Fibroblast of the aortic adventitia (primary cell): ENCODE measurements at regions not wholly inside any gene's neighbourhood (a gene's known extent, or its start where the extent isn't known, plus 50 kb on each side); places are given as distances from the start of the nearest gene placed in this dataset.
"Not testable (repeated sequence)": the region's sequence is repeated elsewhere in the genome, so short reads cannot be mapped to it uniquely, and the experiment has no call there.

Experiments
- DNase-seq: peaks from one replicate; pipeline ENCODE4 v3.0.0-alpha.2; 2010; ENCODE audit warnings: low read depth
- H3K4me3 ChIP-seq: 2 replicates; pipeline ENCODE4 v1.5.1; 2011; ENCODE audit warnings: low read depth, mild to moderate bottlenecking, control low read depth, low read length, moderate library complexity
- CTCF ChIP-seq: IDR thresholded peaks from 2 replicates; pipeline ENCODE4 v1.5.1; 2011; ENCODE audit warnings: mild to moderate bottlenecking, low read length, control low read depth, inconsistent platforms; ENCODE audit not compliant: insufficient read depth

GRCh38 chr7:131686833-131687232 lies 130.4 kb upstream of the PODXL start:
- H3K4me3 ChIP-seq: no peak overlapping the region
- DNase-seq: no peak
- TF ChIP-seq CTCF: no peak

GRCh38 chr7:131683536-131684125 lies 127.2 kb upstream of the PODXL start:
- TF ChIP-seq CTCF: no peak
- H3K4me3 ChIP-seq: no peak overlapping the region
- DNase-seq: no peak

GRCh38 chr7:131681961-131682360 lies 125.5 kb upstream of the PODXL start:
- no peak overlapping the region for H3K4me3 ChIP-seq
- DNase-seq: no peak
- no peak for TF ChIP-seq CTCF

- DNase-seq: peak; percentile 59
- H3K4me3 ChIP-seq: not testable (repeated sequence)
Observed at GRCh38 chr7:131679071-131679470, 122.6 kb upstream of the PODXL start.

- H3K4me3 ChIP-seq, DNase-seq: not testable (repeated sequence)
Observed at GRCh38 chr7:131676850-131677249, 120.4 kb upstream of the PODXL start.

- H3K4me3 ChIP-seq: no peak overlapping the region
- TF ChIP-seq CTCF: no peak
- no peak for DNase-seq
Observed at GRCh38 chr7:131674131-131674530, 117.7 kb upstream of the PODXL start.

- DNase-seq: no peak
- TF ChIP-seq CTCF: no peak
- H3K4me3 ChIP-seq: no peak overlapping the region
Observed at GRCh38 chr7:131673576-131673975, 117.1 kb upstream of the PODXL start.

GRCh38 chr7:131670406-131670805 lies 114.0 kb upstream of the PODXL start:
- TF ChIP-seq CTCF: no peak
- DNase-seq: peak; percentile 67

More at GRCh38 chr7:131670406-131670805, 114.0 kb upstream of the PODXL start:
- no peak overlapping the region for H3K4me3 ChIP-seq
